ENCODE measurements at regions not wholly inside any gene's neighbourhood (a gene's known extent, or its start where the extent isn't known, plus 50 kb on each side); places are given as distances from the start of the nearest gene placed in this dataset.

DNA sequence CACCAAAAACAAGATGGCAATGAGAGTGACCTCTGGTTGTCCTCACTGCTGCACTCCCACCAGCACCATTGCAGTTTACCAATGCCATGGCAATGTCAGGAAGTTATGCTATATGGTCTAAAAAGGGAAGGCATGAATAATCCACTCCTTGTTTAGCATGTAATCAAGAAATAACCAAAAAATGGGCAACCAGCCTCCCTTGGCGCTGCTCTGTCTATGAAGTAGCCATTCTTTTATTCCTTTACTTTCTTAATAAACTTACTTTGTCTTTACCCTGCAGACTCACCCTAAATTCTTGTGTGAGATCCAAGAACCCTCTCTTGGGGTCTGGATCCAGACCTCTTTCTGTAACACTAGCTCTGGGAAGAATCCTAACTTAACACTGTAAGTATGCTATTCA lies 127.4 kb upstream of the IFNE start:
- TF ChIP-seq SRF (IDR thresholded peaks at IDR 0.05; ENCODE audit: low read depth, low read length) (no peak), SMAD3 (CRISPR knock-in tag; IDR thresholded peaks at IDR 0.05) (no peak), ZNF510 (CRISPR knock-in tag; IDR thresholded peaks at IDR 0.05; ENCODE audit: low read depth) (no peak), EZH2 (conservative IDR thresholded peaks at IDR 0.05; ENCODE audit: low read depth, low read length) (no peak), SMAD1 (CRISPR knock-in tag; IDR thresholded peaks at IDR 0.05; ENCODE audit: borderline replicate concordance, low read depth) (no peak), ZNF354B (CRISPR knock-in tag; IDR thresholded peaks at IDR 0.05) (no peak), SRSF4 (IDR thresholded peaks at IDR 0.05; ENCODE audit: low read depth, low read length, poor library complexity, severe bottlenecking) (no peak), KLF9 (CRISPR knock-in tag; IDR thresholded peaks at IDR 0.05; ENCODE audit: low read depth) (no peak), NR1H2 (CRISPR knock-in tag; IDR thresholded peaks at IDR 0.05; ENCODE audit: borderline replicate concordance, low read depth) (no peak)
- TF ChIP-seq, protein P1, sequence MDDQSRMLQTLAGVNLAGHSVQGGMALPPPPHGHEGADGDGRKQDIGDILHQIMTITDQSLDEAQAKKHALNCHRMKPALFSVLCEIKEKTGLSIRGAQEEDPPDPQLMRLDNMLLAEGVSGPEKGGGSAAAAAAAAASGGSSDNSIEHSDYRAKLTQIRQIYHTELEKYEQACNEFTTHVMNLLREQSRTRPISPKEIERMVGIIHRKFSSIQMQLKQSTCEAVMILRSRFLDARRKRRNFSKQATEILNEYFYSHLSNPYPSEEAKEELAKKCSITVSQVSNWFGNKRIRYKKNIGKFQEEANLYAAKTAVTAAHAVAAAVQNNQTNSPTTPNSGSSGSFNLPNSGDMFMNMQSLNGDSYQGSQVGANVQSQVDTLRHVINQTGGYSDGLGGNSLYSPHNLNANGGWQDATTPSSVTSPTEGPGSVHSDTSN (CRISPR knock-in tag; IDR thresholded peaks at IDR 0.05; ENCODE audit: borderline replicate concordance), result no peak

All from HepG2 (cell line).